GM12878 (cell line): ENCODE measurements at regions not wholly inside any gene's neighbourhood (a gene's known extent, or its start where the extent isn't known, plus 50 kb on each side); places are given as distances from the start of the nearest gene placed in this dataset.

Experiments used
- ATAC-seq: fragments of 200-7000 bp; cut with Tn5 transposase; 3 replicates; pipeline ENCODE4 v1.9.1; 2020; ENCODE audit warnings: mild to moderate bottlenecking, moderate library complexity
- BruUV-seq: library from RNA; stranded (reverse); fragments of 400-500 nt; replicated peaks from 2 replicates; lab custom pipeline; 2021; lab: Mats Ljungman, UMichigan
- CTCF ChIA-PET: fragments of 300-600 bp; sonication (Branson Sonifier 250); formaldehyde crosslinking; extraction: SDS; loops from one replicate; lab custom pipeline; 2021; ENCODE audit warnings: inconsistent platforms; lab: Yijun Ruan, JAX
- POLR2A ChIA-PET: fragments of 350-600 bp; formaldehyde crosslinking; extraction: SDS; loops from one replicate; lab custom pipeline; 2021; ENCODE audit warnings: inconsistent platforms; lab: Charles Lee
- RAD21 ChIA-PET: fragments of 300-600 bp; sonication (Branson Sonifier 250); formaldehyde crosslinking; loops from one replicate; lab custom pipeline; 2023; ENCODE audit warnings: antibody characterized with exemption; ENCODE audit not compliant: unreplicated experiment; lab: Charles Lee
- SMC1A ChIA-PET: fragments of 300-600 bp; sonication (Branson Sonifier 250); formaldehyde crosslinking; loops from one replicate; lab custom pipeline; 2023; ENCODE audit not compliant: unreplicated experiment, uncharacterized antibody; lab: Charles Lee
- DNase-seq: peaks from one replicate; pipeline ENCODE4 v3.0.0-alpha.2; 2011; ENCODE audit warnings: low read depth, low spot score
- FAIRE-seq: peaks from 3 replicates; lab custom pipeline; 2011; peaks lifted over from hg19 to GRCh38; lab: Jason Lieb, UNC
- H2AFZ ChIP-seq: 2 replicates; pipeline ENCODE4 v1.6.0; 2011; ENCODE audit warnings: low read depth, low read length, control low read depth; ENCODE audit not compliant: control insufficient read depth
- H3K27ac ChIP-seq: 2 replicates; pipeline ENCODE4 v1.5.1; 2011; ENCODE audit warnings: control low read depth; ENCODE audit not compliant: control insufficient read depth, insufficient read depth
- H3K27me3 ChIP-seq, 2 experiments: replicated peaks in 1 of 2; 2 replicates each; pipeline versions ENCODE4 v1.6.0 to v1.6.1; 2011; ENCODE audit warnings: low read length in 1 of 2; ENCODE audit not compliant: control insufficient read depth in 2 of 2, insufficient read depth in 2 of 2
- H3K36me3 ChIP-seq, 2 experiments: 2 replicates each; pipeline ENCODE4 v1.5.1; 2011; ENCODE audit warnings: low read length in 1 of 2; ENCODE audit not compliant: control insufficient read depth in 2 of 2, insufficient read depth in 2 of 2
- H3K4me1 ChIP-seq: 2 replicates; pipeline ENCODE4 v1.6.1; 2011; ENCODE audit warnings: mild to moderate bottlenecking, low read length, moderate library complexity, mixed read lengths; ENCODE audit not compliant: control insufficient read depth, insufficient read depth
- H3K4me2 ChIP-seq: 2 replicates; pipeline ENCODE4 v1.6.0; 2011; ENCODE audit warnings: control low read depth; ENCODE audit not compliant: control insufficient read depth, insufficient read depth
- H3K4me3 ChIP-seq: fragments of 200-600 bp; sonication (generic); 2 replicates; pipeline ENCODE4 v1.5.1; 2016
- H3K79me2 ChIP-seq: 2 replicates; pipeline ENCODE4 v1.6.0; 2011; ENCODE audit warnings: low read length; ENCODE audit not compliant: control insufficient read depth, insufficient read depth
- H3K9ac ChIP-seq: 2 replicates; pipeline ENCODE4 v1.8.0; 2011; ENCODE audit warnings: low read length, control low read depth, mixed read lengths; ENCODE audit not compliant: control insufficient read depth, insufficient read depth
- H3K9me3 ChIP-seq: replicated peaks from 3 replicates; pipeline ENCODE4 v1.5.1; 2011; ENCODE audit warnings: mild to moderate bottlenecking, low read length; ENCODE audit not compliant: control insufficient read depth, insufficient read depth
- H4K20me1 ChIP-seq: 2 replicates; pipeline ENCODE4 v1.6.0; 2011; ENCODE audit not compliant: control insufficient read depth, insufficient read depth
- BMI1 ChIP-seq: fragments of 450-650 bp; IDR thresholded peaks from 2 replicates; pipeline ENCODE4 v1.6.1; 2016; ENCODE audit warnings: mild to moderate bottlenecking, moderate library complexity, borderline replicate concordance
- E2F4 ChIP-seq: IDR thresholded peaks from 2 replicates; pipeline ENCODE4 v1.6.1; 2012; ENCODE audit warnings: low read depth, low read length, improper control_type of control experiment
- STAT1 ChIP-seq: fragments of 450-650 bp; conservative IDR thresholded peaks from 2 replicates; pipeline ENCODE4 v1.6.1; 2014; ENCODE audit warnings: antibody characterized with exemption, mild to moderate bottlenecking
- TCF7 ChIP-seq: IDR thresholded peaks from 2 replicates; pipeline ENCODE4 v1.6.1; 2014; ENCODE audit warnings: antibody characterized with exemption, borderline replicate concordance
- WGBS: methylation state at CpG from one replicate; pipeline ENCODE4 v1.1.6; 2016; ENCODE audit warnings: low lambda C conversion rate; ENCODE audit not compliant: insufficient replicate concordance, insufficient coverage; ENCODE audit errors: missing lambda C conversion rate; 5-methylcytosine and 5-hydroxymethylcytosine counted together
- in situ Hi-C: fragments of 300-500 bp; cut with MboI; formaldehyde crosslinking; loops from 9 replicates; pipeline ENCODE4 v1.14.3; 2018; ENCODE audit warnings: mixed read lengths
- intact Hi-C: fragments of 100-400 bp; cut with micrococcal nuclease; formaldehyde crosslinking; loops from one replicate; pipeline ENCODE4 v1.14.2; 2022; ENCODE audit not compliant: unreplicated experiment
- TF ChIP-seq, protein P1 (sequence below): fragments of 450-650 bp; IDR thresholded peaks from 2 replicates; pipeline ENCODE4 v1.6.1; 2016; ENCODE audit warnings: mild to moderate bottlenecking, moderate library complexity, borderline replicate concordance
- TF ChIP-seq, protein P2 (sequence below): fragments of 450-650 bp; formaldehyde crosslinking; IDR thresholded peaks from 2 replicates; pipeline ENCODE4 v1.4.0; 2022; ENCODE audit warnings: mild to moderate bottlenecking, moderate library complexity

- ChIA-PET CTCF (interaction anchor here (1.1 kb wide), 1 partner anchor 9 kb away, joined by 5 read pairs; no protein-coding TSS in a partner anchor), SMC1A (interaction anchor here (1.2 kb wide), 1 partner anchor 193 kb away, joined by 3 read pairs; no protein-coding TSS in a partner anchor), RAD21 (no interaction called here), POLR2A (no interaction called here)
- H3K9ac ChIP-seq: no peak overlapping the region
- intact Hi-C loops: no loop called here
- no TSS peak for BruUV-seq
- ATAC-seq (no peak), DNase-seq (no peak), FAIRE-seq (no peak)
- H3K4me1 ChIP-seq: no peaks in the 10 kb centered on the region
- H2AFZ ChIP-seq: no peak overlapping the region
- no peaks in the 10 kb centered on the region for H3K79me2 ChIP-seq
- H3K4me2 ChIP-seq: no peak overlapping the region
- WGBS: 17% methylated on average over 3 of the region's 3 CpGs
- H3K27ac ChIP-seq: no peak overlapping the region
- no peak overlapping the region for H3K4me3 ChIP-seq
- no peaks in the 10 kb centered on the region for H3K9me3 ChIP-seq
- in situ Hi-C loops: no loop called here
- no peaks in the 10 kb centered on the region for H4K20me1 ChIP-seq
- H3K36me3 ChIP-seq: no peaks in the 10 kb centered on the region
- no peak for TF ChIP-seq TCF7
- peak; percentile 62; the same call in 1 of the 2 replicates for TF ChIP-seq BMI1
- peaks cover 1 to 13% of the 10 kb centered on the region in 2 experiments; a peak in 2 of 4 replicates for H3K27me3 ChIP-seq
Measured at GRCh38 chr13:50521831-50522149, 321.7 kb downstream of the DLEU7 start.

GRCh38 chr13:50522506-50522905 lies 321.0 kb downstream of the DLEU7 start:
- Histone ChIP-seq H3K4me1 (no peaks in the 10 kb centered on the region), H3K9ac (no peak overlapping the region), H3K4me2 (no peak overlapping the region), H3K36me3 (no peaks in the 10 kb centered on the region), H3K27ac (no peak overlapping the region), H4K20me1 (no peaks in the 10 kb centered on the region), H3K9me3 (no peaks in the 10 kb centered on the region), H2AFZ (no peak overlapping the region), H3K79me2 (no peaks in the 10 kb centered on the region), H3K27me3 (peaks cover 1 to 13% of the 10 kb centered on the region in 2 experiments; a peak in 2 of 4 replicates), H3K4me3 (no peak overlapping the region)
- RAD21 ChIA-PET: no interaction called here
- DNase-seq (no peak), FAIRE-seq (no peak), ATAC-seq (no peak)
- in situ Hi-C loops (no loop called here), intact Hi-C loops (no loop called here)
- POLR2A ChIA-PET: no interaction called here
- no TSS peak for BruUV-seq
- WGBS: 17% methylated on average over 3 of the region's 3 CpGs
- SMC1A ChIA-PET: no interaction called here
- CTCF ChIA-PET: no interaction called here
- TF ChIP-seq, protein P1, sequence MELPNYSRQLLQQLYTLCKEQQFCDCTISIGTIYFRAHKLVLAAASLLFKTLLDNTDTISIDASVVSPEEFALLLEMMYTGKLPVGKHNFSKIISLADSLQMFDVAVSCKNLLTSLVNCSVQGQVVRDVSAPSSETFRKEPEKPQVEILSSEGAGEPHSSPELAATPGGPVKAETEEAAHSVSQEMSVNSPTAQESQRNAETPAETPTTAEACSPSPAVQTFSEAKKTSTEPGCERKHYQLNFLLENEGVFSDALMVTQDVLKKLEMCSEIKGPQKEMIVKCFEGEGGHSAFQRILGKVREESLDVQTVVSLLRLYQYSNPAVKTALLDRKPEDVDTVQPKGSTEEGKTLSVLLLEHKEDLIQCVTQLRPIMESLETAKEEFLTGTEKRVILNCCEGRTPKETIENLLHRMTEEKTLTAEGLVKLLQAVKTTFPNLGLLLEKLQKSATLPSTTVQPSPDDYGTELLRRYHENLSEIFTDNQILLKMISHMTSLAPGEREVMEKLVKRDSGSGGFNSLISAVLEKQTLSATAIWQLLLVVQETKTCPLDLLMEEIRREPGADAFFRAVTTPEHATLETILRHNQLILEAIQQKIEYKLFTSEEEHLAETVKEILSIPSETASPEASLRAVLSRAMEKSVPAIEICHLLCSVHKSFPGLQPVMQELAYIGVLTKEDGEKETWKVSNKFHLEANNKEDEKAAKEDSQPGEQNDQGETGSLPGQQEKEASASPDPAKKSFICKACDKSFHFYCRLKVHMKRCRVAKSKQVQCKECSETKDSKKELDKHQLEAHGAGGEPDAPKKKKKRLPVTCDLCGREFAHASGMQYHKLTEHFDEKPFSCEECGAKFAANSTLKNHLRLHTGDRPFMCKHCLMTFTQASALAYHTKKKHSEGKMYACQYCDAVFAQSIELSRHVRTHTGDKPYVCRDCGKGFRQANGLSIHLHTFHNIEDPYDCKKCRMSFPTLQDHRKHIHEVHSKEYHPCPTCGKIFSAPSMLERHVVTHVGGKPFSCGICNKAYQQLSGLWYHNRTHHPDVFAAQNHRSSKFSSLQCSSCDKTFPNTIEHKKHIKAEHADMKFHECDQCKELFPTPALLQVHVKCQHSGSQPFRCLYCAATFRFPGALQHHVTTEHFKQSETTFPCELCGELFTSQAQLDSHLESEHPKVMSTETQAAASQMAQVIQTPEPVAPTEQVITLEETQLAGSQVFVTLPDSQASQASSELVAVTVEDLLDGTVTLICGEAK: no peak
- no peak for TF ChIP-seq STAT1
- TF ChIP-seq, protein P2, sequence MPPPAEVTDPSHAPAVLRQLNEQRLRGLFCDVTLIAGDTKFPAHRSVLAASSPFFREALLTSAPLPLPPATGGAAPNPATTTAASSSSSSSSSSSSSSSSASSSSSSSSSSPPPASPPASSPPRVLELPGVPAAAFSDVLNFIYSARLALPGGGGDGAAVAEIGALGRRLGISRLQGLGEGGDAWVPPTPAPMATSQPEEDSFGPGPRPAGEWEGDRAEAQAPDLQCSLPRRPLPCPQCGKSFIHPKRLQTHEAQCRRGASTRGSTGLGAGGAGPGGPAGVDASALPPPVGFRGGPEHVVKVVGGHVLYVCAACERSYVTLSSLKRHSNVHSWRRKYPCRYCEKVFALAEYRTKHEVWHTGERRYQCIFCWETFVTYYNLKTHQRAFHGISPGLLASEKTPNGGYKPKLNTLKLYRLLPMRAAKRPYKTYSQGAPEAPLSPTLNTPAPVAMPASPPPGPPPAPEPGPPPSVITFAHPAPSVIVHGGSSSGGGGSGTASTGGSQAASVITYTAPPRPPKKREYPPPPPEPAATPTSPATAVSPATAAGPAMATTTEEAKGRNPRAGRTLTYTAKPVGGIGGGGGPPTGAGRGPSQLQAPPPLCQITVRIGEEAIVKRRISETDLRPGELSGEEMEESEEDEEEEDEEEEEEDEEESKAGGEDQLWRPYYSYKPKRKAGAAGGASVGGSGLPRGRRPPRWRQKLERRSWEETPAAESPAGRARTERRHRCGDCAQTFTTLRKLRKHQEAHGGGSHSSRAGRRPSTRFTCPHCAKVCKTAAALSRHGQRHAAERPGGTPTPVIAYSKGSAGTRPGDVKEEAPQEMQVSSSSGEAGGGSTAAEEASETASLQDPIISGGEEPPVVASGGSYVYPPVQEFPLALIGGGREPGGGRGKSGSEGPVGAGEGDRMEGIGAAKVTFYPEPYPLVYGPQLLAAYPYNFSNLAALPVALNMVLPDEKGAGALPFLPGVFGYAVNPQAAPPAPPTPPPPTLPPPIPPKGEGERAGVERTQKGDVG (CRISPR knock-in tag): no peak
- TF ChIP-seq E2F4: no peak
